Left cardiac atrium (tissue), 4 donors: ENCODE measurements at regions not wholly inside any gene's neighbourhood (a gene's known extent, or its start where the extent isn't known, plus 50 kb on each side); places are given as distances from the start of the nearest gene placed in this dataset.
"Not testable (repeated sequence)": the region's sequence is repeated elsewhere in the genome, so short reads cannot be mapped to it uniquely, and the experiment has no call there.

Experiments
- ATAC-seq, 2 donors: fragments of 200-7000 bp; cut with Tn5 transposase; one replicate each; pipeline ENCODE4 v1.9.1; 2020; ENCODE audit warnings: mild to moderate bottlenecking in 2 of 2, moderate library complexity in 2 of 2
- DNase-seq: peaks from one replicate; pipeline ENCODE4 v3.0.0-alpha.2; 2020
- intact Hi-C, 2 donors: fragments of 100-400 bp; cut with DNase I; formaldehyde crosslinking; loops; one replicate each; pipeline versions ENCODE4 v1.14.1 to v1.15.1; 2022 to 2023
- donor health status: DM: no; HTN: yes; CAD: no.
- donor health status: DM: no; HTN: yes; CAD: no; lungs with severe emphysema.
- donor health status: DM: yes; HTN: yes; CAD: no.
- donor health status: Dilated cardiomyopathy.

- intact Hi-C loops, result no loop called here
- ATAC-seq, result no peak
- DNase-seq, result no peak
These were observed 55.0 kb upstream of the ZNF469 start for GRCh38 chr16:88327561-88328312.

DNA sequence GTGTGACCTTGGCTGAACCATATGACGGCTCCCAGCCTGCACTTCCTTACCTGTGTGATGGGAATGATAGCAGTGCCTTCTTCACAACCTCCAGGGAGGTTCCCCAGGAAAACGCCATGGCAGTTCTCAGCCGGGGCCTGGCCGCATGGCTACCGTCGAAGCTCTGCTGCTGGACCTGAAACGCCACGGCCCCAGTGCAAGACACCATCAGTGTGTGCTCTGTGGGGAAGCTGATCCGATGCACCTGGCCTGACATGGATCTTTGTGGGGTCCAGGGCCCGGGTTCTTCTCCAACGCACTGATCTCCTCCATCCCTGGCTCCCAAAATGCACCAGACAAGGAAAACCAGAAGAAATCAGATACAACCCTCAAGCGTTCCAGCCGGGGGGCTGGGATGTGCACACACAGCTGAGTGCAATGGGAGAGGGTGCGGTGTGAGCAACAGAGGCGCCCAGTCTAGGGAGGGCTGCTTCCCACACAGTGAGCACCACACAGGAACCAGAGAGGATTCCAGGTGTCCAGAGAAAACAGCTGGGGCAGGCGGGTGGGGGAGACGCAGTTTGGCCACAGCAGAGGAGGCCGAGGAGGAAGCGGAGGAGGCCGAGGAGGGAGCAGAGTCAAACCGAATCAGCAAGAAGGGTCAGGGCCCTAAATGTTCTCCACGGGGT, 54.3 kb upstream of the ZNF469 start:
- ATAC-seq (no peak), DNase-seq (no peak)
- intact Hi-C loops, result no loop called here

- ATAC-seq (no peak), DNase-seq (no peak)
- intact Hi-C loops, result no loop called here
These were observed 52.7 kb upstream of the ZNF469 start for GRCh38 chr16:88329726-88330700.

- DNase-seq (no peak), ATAC-seq (no peak)
- intact Hi-C loops, result no loop called here
These were observed 51.5 kb upstream of the ZNF469 start for GRCh38 chr16:88330971-88331890.

DNA sequence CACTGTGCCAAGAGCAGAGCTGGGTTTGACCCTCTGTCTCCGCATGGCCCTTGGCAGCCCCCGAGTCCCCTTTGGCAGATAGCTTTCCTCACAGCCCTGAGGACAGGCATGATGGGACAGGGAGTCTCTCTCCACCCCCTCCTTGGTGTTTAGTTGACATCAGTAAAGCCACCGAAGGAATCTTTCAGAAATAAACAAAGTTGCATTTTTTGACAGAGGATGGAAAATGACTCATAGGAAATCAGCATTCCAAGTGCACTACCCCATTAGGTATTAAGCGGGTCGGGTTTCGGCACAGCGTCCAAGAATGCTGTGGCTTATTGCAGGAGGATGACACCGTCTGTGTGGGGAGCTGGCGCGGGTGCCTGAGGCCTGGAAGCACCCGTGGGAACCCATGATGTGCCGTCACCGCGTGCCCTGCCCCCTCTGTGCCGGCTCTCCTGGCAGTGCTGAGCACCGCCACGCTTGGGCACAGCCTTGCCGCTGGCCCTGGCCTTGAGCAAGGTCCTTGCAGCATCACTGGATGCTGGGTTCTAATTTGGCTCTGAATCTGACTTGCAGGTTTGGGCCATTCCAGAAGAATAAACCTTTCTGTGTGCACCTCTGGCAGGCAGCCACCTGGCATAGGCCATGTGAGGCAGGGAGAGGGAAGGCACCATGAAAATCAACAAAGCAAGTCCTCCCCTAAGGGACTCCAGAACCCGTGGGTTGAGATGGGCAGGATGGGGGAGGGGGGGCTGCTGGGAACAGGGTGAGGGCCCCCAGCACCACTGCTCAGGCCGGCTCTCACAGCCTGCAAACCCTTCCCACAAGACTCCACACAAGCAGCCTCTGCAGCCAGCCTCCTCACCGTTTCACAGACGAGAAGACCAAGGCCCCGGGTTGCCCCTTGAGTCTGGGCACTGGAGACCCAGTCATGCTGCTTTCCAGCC, 50.5 kb upstream of the ZNF469 start:
- peak; percentile 46 for DNase-seq

DNA sequence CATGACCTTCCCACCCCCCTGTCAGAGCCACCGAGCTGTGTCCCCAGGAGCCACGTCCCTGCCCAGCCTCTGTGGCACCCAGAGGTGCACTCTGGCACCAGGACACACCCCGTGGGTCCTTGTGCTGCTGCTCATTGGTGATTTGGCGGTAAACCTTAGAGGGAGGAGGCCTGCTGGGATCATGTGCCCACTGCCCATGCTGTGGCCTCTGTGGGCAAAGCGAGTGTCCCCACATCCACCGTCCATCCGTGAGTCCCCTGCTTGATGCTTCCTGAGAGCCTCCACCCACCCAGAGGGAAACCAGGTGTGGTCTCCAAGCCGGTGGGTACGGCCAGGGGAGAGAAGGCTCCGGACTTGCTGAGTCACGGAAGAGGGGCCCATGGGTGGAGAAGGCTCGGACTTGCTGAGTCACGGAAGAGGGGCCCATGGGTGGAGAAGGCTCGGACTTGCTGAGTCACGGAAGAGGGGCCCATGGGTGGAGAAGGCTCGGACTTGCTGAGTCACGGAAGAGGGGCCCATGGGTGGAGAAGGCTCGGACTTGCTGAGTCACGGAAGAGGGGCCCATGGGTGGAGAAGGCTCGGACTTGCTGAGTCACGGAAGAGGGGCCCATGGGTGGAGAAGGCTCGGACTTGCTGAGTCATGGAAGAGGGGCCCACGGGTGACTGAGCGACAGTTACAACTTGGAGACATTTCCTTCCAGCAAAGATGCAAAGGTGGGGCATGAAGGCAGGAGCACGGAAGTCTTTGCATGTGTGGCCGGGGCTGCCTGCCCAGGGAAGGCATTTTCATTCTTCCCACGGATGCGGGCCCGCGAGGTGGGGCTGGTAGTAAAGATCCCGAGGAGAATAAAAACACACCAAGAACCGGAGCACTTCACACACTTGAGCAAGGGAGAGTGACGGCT, 49.6 kb upstream of the ZNF469 start:
- DNase-seq, ATAC-seq, intact Hi-C loops: not testable (repeated sequence)

More for the DNA sequence above, 50.5 kb upstream of the ZNF469 start:
- intact Hi-C loops, result no loop called here
- ATAC-seq, result peak; percentile 67
